Progenitor cell of endocrine pancreas (in vitro differentiated cells): ENCODE measurements at regions not wholly inside any gene's neighbourhood (a gene's known extent, or its start where the extent isn't known, plus 50 kb on each side); places are given as distances from the start of the nearest gene placed in this dataset.

Source experiments
- DNase-seq: peaks from one replicate; pipeline ENCODE4 v3.0.0; 2021; ENCODE audit warnings: low spot score; ENCODE audit not compliant: unreplicated experiment
- H3K27ac Mint-ChIP-seq: 2 replicates; pipeline ENCODE4 v1.8.0; 2021; ENCODE audit warnings: mild to moderate bottlenecking, moderate library complexity, mixed read lengths
- H3K27me3 Mint-ChIP-seq: 2 replicates; pipeline ENCODE4 v1.8.0; 2021; ENCODE audit warnings: mixed read lengths
- H3K36me3 Mint-ChIP-seq: 2 replicates; pipeline ENCODE4 v1.8.0; 2022; ENCODE audit warnings: mixed read lengths; ENCODE audit not compliant: insufficient read depth
- H3K4me1 Mint-ChIP-seq: 2 replicates; pipeline ENCODE4 v1.8.0; 2021; ENCODE audit warnings: low read depth, mixed read lengths
- H3K4me3 Mint-ChIP-seq: 2 replicates; pipeline ENCODE4 v1.8.0; 2021; ENCODE audit warnings: low read depth, mild to moderate bottlenecking, moderate library complexity, mixed read lengths
- H3K9me3 Mint-ChIP-seq: 2 replicates; pipeline ENCODE4 v1.8.0; 2021; ENCODE audit warnings: low read depth, mixed read lengths
- CTCF ChIP-seq: fragments of 200-600 bp; sonication (generic); IDR thresholded peaks from one replicate; pipeline ENCODE4 v1.5.0; 2021; ENCODE audit warnings: antibody characterized with exemption, mild to moderate bottlenecking; ENCODE audit not compliant: unreplicated experiment

DNA sequence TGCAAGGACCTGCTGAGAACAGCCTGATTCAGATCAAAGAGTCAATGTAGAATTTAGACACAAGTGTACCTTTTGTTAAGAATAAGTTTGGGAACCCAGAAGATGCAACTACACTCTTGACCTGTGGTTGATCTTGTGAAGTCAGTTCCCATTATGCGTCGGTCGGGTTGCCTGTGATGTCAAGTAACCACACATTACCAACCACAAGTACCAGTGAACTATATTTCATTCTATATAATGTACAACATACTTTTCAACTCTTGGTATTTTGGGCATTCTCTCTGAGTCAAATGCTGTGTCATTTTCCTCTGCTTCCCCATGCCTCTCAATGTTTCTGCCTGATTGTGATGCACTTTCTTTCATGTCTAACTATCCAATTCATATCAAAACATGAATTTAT is 426.2 kb downstream of the ETV1 start:
- no peak for DNase-seq
- no peak for TF ChIP-seq CTCF
- Mint-ChIP-seq H3K4me3 (no peak overlapping the region), H3K27ac (no peak overlapping the region), H3K4me1 (no peaks in the 10 kb centered on the region), H3K27me3 (no peaks in the 10 kb centered on the region), H3K36me3 (no peaks in the 10 kb centered on the region), H3K9me3 (no peaks in the 10 kb centered on the region)

GRCh38 chr7:13563680-13564079 is 425.8 kb downstream of the ETV1 start:
- no peaks in the 10 kb centered on the region for H3K27me3 Mint-ChIP-seq
- no peak overlapping the region for H3K27ac Mint-ChIP-seq
- H3K4me1 Mint-ChIP-seq: no peaks in the 10 kb centered on the region

DNA sequence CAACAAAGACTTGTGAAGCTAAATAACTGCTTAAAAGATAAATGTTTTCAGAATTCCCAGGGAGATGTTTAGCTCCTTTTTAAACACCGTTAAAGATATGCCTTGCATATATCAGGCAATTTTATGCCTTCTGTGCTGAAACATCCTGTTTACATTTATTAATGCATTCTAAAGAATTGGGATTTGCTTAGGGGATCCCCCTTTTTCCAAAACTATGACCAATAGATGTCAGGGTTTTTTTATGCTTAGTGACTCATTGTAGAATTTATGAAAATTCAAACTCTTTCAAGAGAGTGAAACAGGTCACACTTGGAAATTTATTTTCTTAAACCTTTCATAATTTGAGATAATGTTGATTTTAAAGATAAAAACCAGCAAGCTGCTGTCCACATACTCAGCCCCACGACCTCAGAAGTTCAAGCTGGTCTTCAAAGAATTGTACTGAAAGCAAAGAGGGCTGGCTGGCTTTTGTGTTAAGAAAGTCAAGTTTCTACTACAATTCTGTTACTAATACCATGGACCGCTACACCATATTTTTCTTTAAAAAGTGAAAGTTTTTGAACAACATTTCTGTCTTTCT is 411.8 kb downstream of the ETV1 start:
- Mint-ChIP-seq H3K4me3 (no peak overlapping the region), H3K36me3 (no peaks in the 10 kb centered on the region), H3K27me3 (no peaks in the 10 kb centered on the region), H3K4me1 (no peaks in the 10 kb centered on the region), H3K9me3 (no peaks in the 10 kb centered on the region), H3K27ac (no peak overlapping the region)
- TF ChIP-seq CTCF: no peak
- DNase-seq: no peak

More at GRCh38 chr7:13563680-13564079, 425.8 kb downstream of the ETV1 start:
- no peak for DNase-seq
- peaks cover 2% of the 10 kb centered on the region for H3K9me3 Mint-ChIP-seq
- no peak for TF ChIP-seq CTCF
- no peak overlapping the region for H3K4me3 Mint-ChIP-seq
- H3K36me3 Mint-ChIP-seq: no peaks in the 10 kb centered on the region

DNA sequence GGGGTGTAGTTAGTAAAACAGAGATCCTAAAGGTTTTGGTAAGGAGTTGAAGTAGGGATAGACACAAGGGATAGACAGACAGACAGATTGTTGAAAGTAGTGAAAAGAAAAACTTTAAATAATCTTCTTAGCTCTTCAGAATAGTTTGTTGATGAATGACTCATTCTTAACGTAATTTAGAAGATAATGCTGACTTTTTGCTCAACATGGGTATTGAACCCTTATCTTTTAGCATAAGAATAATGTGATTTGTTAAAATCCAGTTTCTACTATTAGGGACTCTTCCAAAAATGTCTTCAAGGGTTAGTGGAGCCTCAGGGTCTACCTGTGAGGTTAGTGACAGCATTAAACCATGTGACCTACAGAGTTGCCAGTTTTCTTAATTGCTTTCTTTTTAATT is 411.2 kb downstream of the ETV1 start:
- no peak overlapping the region for H3K27ac Mint-ChIP-seq
- no peak for TF ChIP-seq CTCF
- H3K4me3 Mint-ChIP-seq: no peak overlapping the region
- no peak for DNase-seq
- no peaks in the 10 kb centered on the region for H3K4me1 Mint-ChIP-seq
- no peaks in the 10 kb centered on the region for H3K9me3 Mint-ChIP-seq
- no peaks in the 10 kb centered on the region for H3K27me3 Mint-ChIP-seq
- H3K36me3 Mint-ChIP-seq: no peaks in the 10 kb centered on the region

DNA sequence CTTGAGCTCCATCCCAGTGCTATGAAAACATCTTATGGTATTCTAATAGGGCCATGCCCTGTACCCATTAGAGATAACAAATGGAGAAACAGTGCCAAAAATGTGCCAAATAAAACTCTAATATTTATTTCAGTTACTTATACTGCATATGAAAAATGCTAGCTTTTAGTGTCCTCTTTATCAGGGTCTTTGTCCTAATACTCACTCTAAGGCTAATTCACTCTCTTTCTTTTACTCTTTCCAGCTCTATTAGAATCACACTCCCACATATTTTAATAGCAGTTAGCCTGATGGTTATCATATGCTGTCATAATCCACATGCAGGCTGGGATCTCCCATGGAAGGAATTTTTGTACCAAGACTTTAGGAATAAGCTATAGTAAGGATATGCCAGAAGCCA is 408.4 kb downstream of the ETV1 start:
- Mint-ChIP-seq H3K4me1 (no peaks in the 10 kb centered on the region), H3K27ac (no peak overlapping the region), H3K4me3 (no peak overlapping the region), H3K27me3 (no peaks in the 10 kb centered on the region), H3K9me3 (peaks cover 11% of the 10 kb centered on the region), H3K36me3 (no peaks in the 10 kb centered on the region)
- TF ChIP-seq CTCF: no peak
- no peak for DNase-seq
